HEK293 (cell line): ENCODE measurements at regions not wholly inside any gene's neighbourhood (a gene's known extent, or its start where the extent isn't known, plus 50 kb on each side); places are given as distances from the start of the nearest gene placed in this dataset.

Experiments used
- CTCF ChIA-PET: fragments of 350-600 bp; formaldehyde crosslinking; extraction: SDS; loops from one replicate; lab custom pipeline; 2021; ENCODE audit warnings: antibody characterized with exemption; lab: Yijun Ruan, JAX
- POLR2A ChIA-PET: fragments of 300-600 bp; formaldehyde crosslinking; extraction: SDS; loops from one replicate; lab custom pipeline; 2020; ENCODE audit warnings: antibody characterized with exemption, inconsistent platforms; lab: Yijun Ruan, JAX
- H3K27ac ChIP-seq: fragments of 200-500 bp; sonication (Bioruptor generic); 2 replicates; pipeline ENCODE4 v1.5.1; 2014; ENCODE audit warnings: low read depth, low read length, control low read depth, inconsistent platforms; ENCODE audit errors: extremely low read depth
- H3K36me3 ChIP-seq, 2 experiments: fragments of 200-500 bp in 1 of 2; sonication (Bioruptor generic) in 1 of 2; 1 replicate in 1 of 2; 2 replicates in 1 of 2; pipeline ENCODE4 v1.5.1; 2014 to 2017; ENCODE audit warnings: inconsistent platforms in 2 of 2, low read length in 2 of 2; ENCODE audit not compliant: control insufficient read depth in 2 of 2, insufficient read depth in 1 of 2
- H3K4me1 ChIP-seq: fragments of 200-500 bp; sonication (Bioruptor generic); 2 replicates; pipeline ENCODE4 v1.5.1; 2014; ENCODE audit warnings: mild to moderate bottlenecking, low read length, inconsistent platforms; ENCODE audit not compliant: control insufficient read depth, insufficient read depth
- H3K4me3 ChIP-seq: 2 replicates; pipeline ENCODE4 v1.5.1; 2011; ENCODE audit warnings: low read depth, mild to moderate bottlenecking, control low read depth, low read length, moderate library complexity
- H3K9me3 ChIP-seq: fragments of 200-500 bp; sonication (Bioruptor generic); 2 replicates; pipeline ENCODE4 v1.5.1; 2014; ENCODE audit warnings: low read depth, low read length, inconsistent platforms; ENCODE audit not compliant: control insufficient read depth, insufficient read depth
- CTCF ChIP-seq: fragments of 450-650 bp; formaldehyde crosslinking; IDR thresholded peaks from 2 replicates; pipeline ENCODE4 v1.5.1; 2016; ENCODE audit warnings: missing biosample characterization, missing genetic modification characterization
- HOXC10 ChIP-seq: sonication (generic); formaldehyde crosslinking; IDR thresholded peaks from 2 replicates; pipeline ENCODE4 v1.8.1; 2023; ENCODE audit warnings: mild to moderate bottlenecking, missing genetic modification reagents
- MEIS1 ChIP-seq: sonication (generic); formaldehyde crosslinking; IDR thresholded peaks from 2 replicates; pipeline ENCODE4 v1.8.1; 2022; ENCODE audit warnings: missing genetic modification reagents, mild to moderate bottlenecking, borderline replicate concordance
- OSR2 ChIP-seq: fragments of 450-650 bp; formaldehyde crosslinking; IDR thresholded peaks from 2 replicates; pipeline ENCODE4 v1.5.1; 2016; ENCODE audit warnings: missing biosample characterization, missing genetic modification characterization
- PATZ1 ChIP-seq: fragments of 450-650 bp; formaldehyde crosslinking; IDR thresholded peaks from 2 replicates; pipeline ENCODE4 v1.5.1; 2016; ENCODE audit warnings: missing biosample characterization, missing genetic modification characterization
- PRDM6 ChIP-seq: fragments of 450-650 bp; formaldehyde crosslinking; IDR thresholded peaks from 2 replicates; pipeline ENCODE4 v1.5.1; 2017; ENCODE audit warnings: missing biosample characterization, missing genetic modification characterization
- SALL2 ChIP-seq: fragments of 450-650 bp; formaldehyde crosslinking; IDR thresholded peaks from 2 replicates; pipeline ENCODE4 v1.5.0; 2017; ENCODE audit warnings: missing biosample characterization, mild to moderate bottlenecking, missing genetic modification characterization, borderline replicate concordance
- SP2 ChIP-seq: fragments of 450-650 bp; formaldehyde crosslinking; IDR thresholded peaks from 2 replicates; pipeline ENCODE4 v1.5.1; 2016; ENCODE audit warnings: missing biosample characterization, missing genetic modification characterization
- YY1 ChIP-seq: fragments of 450-650 bp; formaldehyde crosslinking; IDR thresholded peaks from 2 replicates; pipeline ENCODE4 v1.5.1; 2018; ENCODE audit warnings: missing biosample characterization, missing genetic modification characterization
- ZEB2 ChIP-seq: fragments of 450-650 bp; formaldehyde crosslinking; IDR thresholded peaks from 2 replicates; pipeline ENCODE4 v1.5.1; 2016; ENCODE audit warnings: missing biosample characterization, missing genetic modification characterization
- ZFP3 ChIP-seq: fragments of 450-650 bp; formaldehyde crosslinking; IDR thresholded peaks from 2 replicates; pipeline ENCODE4 v1.5.1; 2016; ENCODE audit warnings: low read depth, missing biosample characterization, missing genetic modification characterization
- ZNF148 ChIP-seq: fragments of 450-650 bp; formaldehyde crosslinking; IDR thresholded peaks from 2 replicates; pipeline ENCODE4 v1.5.0; 2017; ENCODE audit warnings: missing biosample characterization, missing genetic modification characterization, borderline replicate concordance
- ZNF18 ChIP-seq: fragments of 450-650 bp; formaldehyde crosslinking; IDR thresholded peaks from 2 replicates; pipeline ENCODE4 v1.5.1; 2016; ENCODE audit warnings: missing biosample characterization, missing genetic modification characterization
- ZNF184 ChIP-seq: fragments of 450-650 bp; IDR thresholded peaks from 2 replicates; pipeline ENCODE4 v1.5.1; 2018; ENCODE audit warnings: missing biosample characterization, mild to moderate bottlenecking, missing genetic modification characterization
- ZNF335 ChIP-seq: fragments of 450-650 bp; formaldehyde crosslinking; conservative IDR thresholded peaks from 2 replicates; pipeline ENCODE4 v1.5.1; 2016; ENCODE audit warnings: missing biosample characterization, missing genetic modification characterization
- ZNF37A ChIP-seq: fragments of 450-650 bp; IDR thresholded peaks from 2 replicates; pipeline ENCODE4 v1.5.1; 2018; ENCODE audit warnings: missing biosample characterization, missing genetic modification characterization
- ZNF501 ChIP-seq: fragments of 450-650 bp; formaldehyde crosslinking; IDR thresholded peaks from 2 replicates; pipeline ENCODE4 v1.5.1; 2016; ENCODE audit warnings: missing biosample characterization, missing genetic modification characterization
- ZNF514 ChIP-seq: fragments of 450-650 bp; formaldehyde crosslinking; IDR thresholded peaks from 2 replicates; pipeline ENCODE4 v1.5.1; 2016; ENCODE audit warnings: missing biosample characterization, missing genetic modification characterization
- ZNF530 ChIP-seq: fragments of 450-650 bp; formaldehyde crosslinking; IDR thresholded peaks from 2 replicates; pipeline ENCODE4 v1.5.1; 2016; ENCODE audit warnings: low read depth, missing biosample characterization, missing genetic modification characterization
- ZNF549 ChIP-seq: fragments of 450-650 bp; IDR thresholded peaks from 2 replicates; pipeline ENCODE4 v1.5.1; 2018; ENCODE audit warnings: missing biosample characterization, missing genetic modification characterization, mild to moderate bottlenecking, inconsistent platforms, moderate library complexity
- ZNF558 ChIP-seq: fragments of 450-650 bp; formaldehyde crosslinking; IDR thresholded peaks from 2 replicates; pipeline ENCODE4 v1.5.1; 2016; ENCODE audit warnings: missing biosample characterization, missing genetic modification characterization
- ZNF677 ChIP-seq: fragments of 450-650 bp; IDR thresholded peaks from 2 replicates; pipeline ENCODE4 v1.5.0; 2018; ENCODE audit warnings: missing biosample characterization, mild to moderate bottlenecking, missing genetic modification characterization, moderate library complexity

GRCh38 chr3:154728285-154728684, 298.3 kb upstream of the GPR149 start:
- ChIA-PET CTCF (no interaction called here), POLR2A (no interaction called here)
- TF ChIP-seq OSR2 (tag by site-specific recombination), result no peak
- no peak for TF ChIP-seq MEIS1 (CRISPR knock-in tag)
- no peak for TF ChIP-seq ZNF530
- TF ChIP-seq YY1 (tag by site-specific recombination), result no peak
- no peak for TF ChIP-seq ZNF184
- no peak for TF ChIP-seq ZNF677 (tag by site-specific recombination)
- no peak for TF ChIP-seq ZNF514 (tag by site-specific recombination)
- no peak for TF ChIP-seq ZNF501 (tag by site-specific recombination)
- no peak for TF ChIP-seq ZNF558
- no peak for TF ChIP-seq ZNF18 (tag by site-specific recombination)
- TF ChIP-seq ZFP3 (tag by site-specific recombination), result no peak
- no peak for TF ChIP-seq ZNF148 (tag by site-specific recombination)
- Histone ChIP-seq H3K9me3 (no peaks in the 10 kb centered on the region), H3K4me1 (no peaks in the 10 kb centered on the region), H3K4me3 (no peak overlapping the region), H3K27ac (no peak overlapping the region), H3K36me3 (no peaks in the 10 kb centered on the region)

GRCh38 chr3:154720921-154721320, 290.9 kb upstream of the GPR149 start:
- ChIA-PET POLR2A (no interaction called here), CTCF (no interaction called here)
- Histone ChIP-seq H3K9me3 (no peaks in the 10 kb centered on the region), H3K4me1 (no peaks in the 10 kb centered on the region), H3K4me3 (no peak overlapping the region), H3K27ac (no peak overlapping the region), H3K36me3 (no peaks in the 10 kb centered on the region)
- no peak for TF ChIP-seq ZNF37A (tag by site-specific recombination)

GRCh38 chr3:154718053-154718452, 288.1 kb upstream of the GPR149 start:
- H3K4me1 ChIP-seq, result no peaks in the 10 kb centered on the region
- no peaks in the 10 kb centered on the region for H3K9me3 ChIP-seq
- no peak overlapping the region for H3K27ac ChIP-seq
- H3K36me3 ChIP-seq, result no peaks in the 10 kb centered on the region
- ChIA-PET POLR2A (no interaction called here), CTCF (no interaction called here)
- no peak overlapping the region for H3K4me3 ChIP-seq
- TF ChIP-seq SP2 (no peak), ZFP3 (tag by site-specific recombination) (no peak), ZEB2 (no peak), CTCF (tag by site-specific recombination) (no peak), SALL2 (no peak), PRDM6 (no peak), PATZ1 (tag by site-specific recombination) (no peak), ZNF549 (no peak), HOXC10 (CRISPR knock-in tag) (no peak), ZNF335 (tag by site-specific recombination) (no peak)
